Activated T-helper 2 cell treated with anti-CD3 and anti-CD28 coated beads, Interferon-gamma antibody, Interleukin-2, Interleukin-4, amounts not matched to agents 10 μg/mL and 5 μg/mL and 100 μg/mL, durations not matched to agents 14 hours and 24 hours and 36 hours (primary cell): ENCODE measurements at regions not wholly inside any gene's neighbourhood (a gene's known extent, or its start where the extent isn't known, plus 50 kb on each side); places are given as distances from the start of the nearest gene placed in this dataset.

Source experiments
- DNase-seq: peaks from one replicate; pipeline ENCODE4 v3.0.0; 2021; ENCODE audit warnings: low spot score
- H3K27ac Mint-ChIP-seq: one replicate; pipeline ENCODE4 v1.8.0; 2021; ENCODE audit warnings: mixed read lengths
- H3K27me3 Mint-ChIP-seq: one replicate; pipeline ENCODE4 v1.8.0; 2021; ENCODE audit warnings: low read depth, mixed read lengths
- H3K36me3 Mint-ChIP-seq: one replicate; pipeline ENCODE4 v1.8.0; 2021; ENCODE audit warnings: low read depth, mixed read lengths
- H3K4me1 Mint-ChIP-seq: one replicate; pipeline ENCODE4 v1.8.0; 2021; ENCODE audit warnings: low read depth, mixed read lengths
- H3K4me3 Mint-ChIP-seq: one replicate; pipeline ENCODE4 v1.8.0; 2021; ENCODE audit warnings: low read depth, mild to moderate bottlenecking, moderate library complexity, mixed read lengths
- H3K9me3 Mint-ChIP-seq: one replicate; pipeline ENCODE4 v1.8.0; 2021; ENCODE audit warnings: mixed read lengths
- intact Hi-C: fragments of 100-400 bp; cut with micrococcal nuclease; formaldehyde crosslinking; loops from one replicate; pipeline ENCODE4 v1.15.1; 2023

DNA sequence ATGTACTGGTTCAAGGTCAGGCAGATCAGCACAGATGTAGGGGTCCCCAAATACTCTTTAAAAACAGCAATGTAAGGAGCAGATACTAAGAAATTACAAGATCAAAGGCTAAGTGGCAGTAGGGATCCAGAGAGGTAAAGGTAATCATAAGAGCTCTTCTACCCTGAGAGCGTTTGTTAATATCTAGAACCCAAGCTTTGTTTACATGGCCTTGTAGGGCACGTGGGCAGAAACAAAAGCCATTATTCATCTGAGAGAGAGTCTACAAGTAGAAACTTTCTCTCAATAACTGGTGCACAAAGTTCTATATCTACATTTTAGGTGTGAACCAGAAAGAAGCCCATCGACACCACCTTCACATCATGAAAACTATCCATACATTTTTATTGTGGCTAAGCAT, 225.6 kb upstream of the PCDH10 start:
- H3K4me3 Mint-ChIP-seq, result no peak overlapping the region
- intact Hi-C loops, result no loop called here
- H3K36me3 Mint-ChIP-seq, result no peaks in the 10 kb centered on the region
- no peaks in the 10 kb centered on the region for H3K27me3 Mint-ChIP-seq
- DNase-seq, result no peak
- no peaks in the 10 kb centered on the region for H3K4me1 Mint-ChIP-seq
- H3K27ac Mint-ChIP-seq, result no peak overlapping the region
- H3K9me3 Mint-ChIP-seq, result no peaks in the 10 kb centered on the region

DNA sequence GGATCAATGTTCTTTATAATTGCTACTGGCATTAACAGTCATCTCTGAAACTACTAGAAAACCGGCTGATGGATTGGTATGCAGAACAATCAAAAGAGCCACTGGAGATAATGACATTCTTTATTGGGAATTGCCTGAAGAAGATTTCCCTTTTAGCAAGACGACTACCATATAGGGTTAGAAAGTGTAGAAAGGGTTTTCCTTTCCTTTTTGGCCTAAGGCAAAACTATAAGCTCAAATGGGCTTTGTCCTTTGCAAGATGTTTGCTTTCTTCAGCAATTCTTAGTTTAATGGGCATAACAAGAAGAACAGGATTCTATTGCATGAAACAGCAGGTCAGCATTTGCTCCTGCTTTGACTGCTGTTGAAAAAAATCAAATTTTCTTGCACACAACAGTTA, 214.2 kb upstream of the PCDH10 start:
- intact Hi-C loops, result no loop called here
- peaks cover 6% of the 10 kb centered on the region for H3K9me3 Mint-ChIP-seq
- H3K4me3 Mint-ChIP-seq, result no peak overlapping the region
- no peaks in the 10 kb centered on the region for H3K27me3 Mint-ChIP-seq
- no peak overlapping the region for H3K27ac Mint-ChIP-seq
- no peaks in the 10 kb centered on the region for H3K4me1 Mint-ChIP-seq
- DNase-seq, result no peak
- no peaks in the 10 kb centered on the region for H3K36me3 Mint-ChIP-seq

DNA sequence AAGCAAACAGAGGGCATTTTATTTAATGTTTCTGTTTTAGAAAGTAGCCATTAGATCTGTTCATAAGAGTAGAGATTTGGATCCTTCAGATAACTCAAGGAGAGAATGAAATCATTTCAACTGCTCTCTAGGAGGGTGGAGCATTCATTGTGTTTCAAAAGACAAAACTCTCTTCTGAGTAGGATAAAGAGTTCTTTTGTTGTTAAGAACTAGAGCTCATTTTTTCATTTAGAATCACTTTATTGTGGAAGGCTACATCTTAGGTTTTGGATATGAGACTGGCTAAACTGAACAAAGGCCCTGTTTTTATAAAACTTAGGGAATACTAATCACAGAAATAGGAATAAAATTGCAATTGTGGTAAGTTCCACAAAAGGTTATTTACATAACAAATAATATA, 193.9 kb upstream of the PCDH10 start:
- intact Hi-C loops, result no loop called here
- H3K9me3 Mint-ChIP-seq, result peaks cover 17% of the 10 kb centered on the region
- no peaks in the 10 kb centered on the region for H3K36me3 Mint-ChIP-seq
- no peak overlapping the region for H3K4me3 Mint-ChIP-seq
- no peak for DNase-seq
- no peaks in the 10 kb centered on the region for H3K27me3 Mint-ChIP-seq
- no peaks in the 10 kb centered on the region for H3K4me1 Mint-ChIP-seq
- no peak overlapping the region for H3K27ac Mint-ChIP-seq

DNA sequence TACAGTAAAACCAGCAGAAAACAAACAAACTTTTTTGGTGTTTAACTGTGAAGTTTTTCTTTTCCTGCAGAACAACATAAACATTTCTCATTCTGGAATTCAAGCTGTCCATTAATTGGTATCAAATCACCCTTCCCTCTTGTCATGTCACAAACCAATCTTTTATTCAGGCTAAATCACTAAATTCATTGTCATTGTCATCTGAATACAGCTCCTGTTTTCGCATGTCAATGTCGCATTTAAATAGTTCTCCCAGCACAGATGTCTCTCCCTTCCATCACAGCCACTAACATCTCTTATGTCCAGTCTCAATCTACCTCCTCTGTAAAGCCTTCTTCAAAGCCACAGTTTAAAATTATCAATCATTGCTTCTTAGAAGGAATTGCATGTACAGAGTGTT, 192.1 kb upstream of the PCDH10 start:
- H3K27ac Mint-ChIP-seq, result no peak overlapping the region
- no peaks in the 10 kb centered on the region for H3K36me3 Mint-ChIP-seq
- no peak overlapping the region for H3K4me3 Mint-ChIP-seq
- intact Hi-C loops, result no loop called here
- H3K9me3 Mint-ChIP-seq, result peaks cover 9% of the 10 kb centered on the region
- DNase-seq, result no peak
- no peaks in the 10 kb centered on the region for H3K4me1 Mint-ChIP-seq
- H3K27me3 Mint-ChIP-seq, result no peaks in the 10 kb centered on the region

DNA sequence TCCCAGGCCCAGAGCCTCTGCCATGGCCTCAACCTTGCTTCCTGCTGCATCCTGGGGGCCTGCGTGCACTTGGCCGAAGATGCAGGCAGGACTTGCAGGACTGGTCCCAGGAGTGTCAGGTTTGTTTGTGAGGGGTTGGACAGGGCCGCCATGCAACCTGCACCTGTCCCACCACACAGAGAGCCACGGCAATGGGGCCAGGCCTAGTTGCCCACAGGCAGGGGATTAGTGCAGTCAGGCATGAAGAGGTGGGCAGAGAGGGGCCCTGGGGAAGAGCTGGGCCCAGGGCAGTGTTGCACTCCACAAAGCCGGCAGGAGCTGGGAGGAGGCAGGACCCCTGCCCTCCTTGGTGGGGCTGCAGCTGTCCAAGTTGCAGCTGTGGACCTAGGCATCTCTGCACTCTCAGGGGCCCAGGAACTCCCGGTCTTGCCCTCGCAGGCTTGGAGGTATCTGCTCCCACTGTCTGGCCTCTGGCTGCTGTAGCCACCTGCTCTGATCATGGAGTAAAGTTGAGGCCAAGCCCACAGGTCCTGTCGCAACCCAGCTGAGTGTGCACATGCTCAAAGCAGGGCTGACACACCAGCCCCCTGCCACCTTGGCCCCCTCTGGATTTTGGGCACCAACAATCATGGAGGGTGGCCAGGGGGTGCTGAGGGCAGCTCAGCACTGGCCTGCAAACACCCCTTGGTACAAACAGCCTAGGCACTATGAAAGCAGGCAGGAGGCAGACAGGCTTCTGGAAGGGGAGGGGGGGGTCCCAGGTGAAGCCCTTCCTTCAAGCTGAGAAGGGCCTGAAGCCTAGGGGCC, 190.4 kb upstream of the PCDH10 start:
- no peaks in the 10 kb centered on the region for H3K36me3 Mint-ChIP-seq
- intact Hi-C loops, result no loop called here
- H3K9me3 Mint-ChIP-seq, result peaks cover 7% of the 10 kb centered on the region
- H3K4me1 Mint-ChIP-seq, result no peaks in the 10 kb centered on the region
- H3K27ac Mint-ChIP-seq, result no peak overlapping the region
- no peak overlapping the region for H3K4me3 Mint-ChIP-seq
- DNase-seq, result no peak
- no peaks in the 10 kb centered on the region for H3K27me3 Mint-ChIP-seq

DNA sequence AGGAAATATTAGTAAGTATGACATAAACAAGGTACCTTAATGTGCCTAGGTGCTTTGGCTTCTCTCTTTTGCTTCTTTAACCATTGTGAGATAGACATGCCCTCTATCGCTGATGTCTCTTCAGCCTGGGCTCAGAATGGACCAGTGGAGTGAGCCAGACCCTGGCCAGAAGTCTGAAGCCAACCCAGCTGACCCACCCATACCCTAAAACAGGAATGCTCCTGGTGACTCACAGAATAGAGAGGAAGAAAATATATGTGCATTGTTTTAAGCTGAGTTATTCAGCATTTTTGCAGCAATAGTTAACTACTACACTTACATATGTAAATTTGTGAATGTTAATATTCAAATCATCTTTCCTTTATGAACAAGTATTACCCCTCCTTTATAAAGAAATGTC, 167.5 kb upstream of the PCDH10 start:
- no peaks in the 10 kb centered on the region for H3K9me3 Mint-ChIP-seq
- no peaks in the 10 kb centered on the region for H3K36me3 Mint-ChIP-seq
- H3K4me1 Mint-ChIP-seq, result no peaks in the 10 kb centered on the region
- intact Hi-C loops, result no loop called here
- no peak for DNase-seq
- H3K4me3 Mint-ChIP-seq, result no peak overlapping the region
- no peaks in the 10 kb centered on the region for H3K27me3 Mint-ChIP-seq
- H3K27ac Mint-ChIP-seq, result no peak overlapping the region

DNA sequence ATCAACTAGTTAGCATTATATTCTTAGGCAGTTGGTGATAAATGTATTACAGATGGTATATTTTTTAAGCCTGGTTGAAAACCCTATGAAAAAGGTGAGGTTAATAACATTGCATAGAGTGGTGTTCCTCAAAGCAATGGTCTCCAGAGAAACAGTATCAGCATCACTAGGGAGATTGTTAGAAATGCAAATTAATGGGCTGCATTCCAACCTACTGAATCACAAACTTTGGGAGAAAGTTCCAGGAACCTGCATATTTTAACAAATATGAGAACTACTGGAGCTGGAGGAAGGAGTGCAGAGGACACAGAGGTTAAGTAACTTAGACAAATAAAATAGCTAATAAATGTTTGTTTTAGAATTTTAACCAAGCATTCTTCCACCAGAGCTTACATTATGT, 166.9 kb upstream of the PCDH10 start:
- Mint-ChIP-seq H3K9me3 (no peaks in the 10 kb centered on the region), H3K36me3 (no peaks in the 10 kb centered on the region), H3K27me3 (no peaks in the 10 kb centered on the region), H3K27ac (no peak overlapping the region), H3K4me1 (no peaks in the 10 kb centered on the region), H3K4me3 (no peak overlapping the region)
- no peak for DNase-seq
- intact Hi-C loops, result no loop called here

DNA sequence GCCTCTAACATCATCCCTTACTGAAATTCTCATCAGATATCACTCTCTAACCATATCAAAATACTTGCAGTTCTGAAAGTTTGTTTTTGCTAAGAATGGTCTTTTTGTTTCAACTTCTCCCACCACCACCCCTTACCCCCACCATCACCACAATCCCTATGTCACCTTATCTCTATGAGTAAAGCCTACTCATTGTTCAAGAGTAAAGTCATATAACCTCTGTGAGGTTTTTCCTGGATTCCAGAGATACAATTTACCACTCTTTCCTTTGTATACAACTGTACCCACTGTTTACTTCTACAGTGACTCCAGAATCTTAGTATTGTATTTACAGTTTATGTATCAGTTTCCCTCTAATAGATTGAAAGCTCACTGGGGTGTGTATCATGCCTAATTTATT, 158.0 kb upstream of the PCDH10 start:
- Mint-ChIP-seq H3K4me1 (no peaks in the 10 kb centered on the region), H3K27ac (no peak overlapping the region), H3K36me3 (no peaks in the 10 kb centered on the region), H3K9me3 (no peaks in the 10 kb centered on the region), H3K27me3 (no peaks in the 10 kb centered on the region), H3K4me3 (no peak overlapping the region)
- intact Hi-C loops, result no loop called here
- DNase-seq, result no peak

DNA sequence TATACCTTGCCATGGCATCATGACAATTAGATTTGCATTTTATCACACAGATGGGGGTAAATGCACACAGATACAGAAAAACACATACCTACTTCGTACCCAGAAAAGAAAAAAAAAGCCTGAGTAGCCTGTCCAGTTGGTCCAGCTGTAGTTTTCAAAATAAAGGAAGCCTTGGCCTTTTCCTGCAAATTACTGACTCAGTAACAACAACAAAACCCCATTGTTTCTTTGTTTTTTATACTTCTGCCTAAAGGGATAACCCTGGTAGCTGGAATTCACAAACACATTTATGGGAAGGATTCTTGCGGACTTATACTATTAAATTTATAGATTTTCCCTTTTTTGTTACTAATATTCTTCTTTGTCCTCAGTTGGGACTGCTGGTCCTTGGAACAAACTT, 156.4 kb upstream of the PCDH10 start:
- Mint-ChIP-seq H3K36me3 (no peaks in the 10 kb centered on the region), H3K9me3 (no peaks in the 10 kb centered on the region), H3K4me1 (no peaks in the 10 kb centered on the region), H3K27ac (no peak overlapping the region), H3K4me3 (no peak overlapping the region), H3K27me3 (no peaks in the 10 kb centered on the region)
- intact Hi-C loops, result no loop called here
- DNase-seq, result no peak

DNA sequence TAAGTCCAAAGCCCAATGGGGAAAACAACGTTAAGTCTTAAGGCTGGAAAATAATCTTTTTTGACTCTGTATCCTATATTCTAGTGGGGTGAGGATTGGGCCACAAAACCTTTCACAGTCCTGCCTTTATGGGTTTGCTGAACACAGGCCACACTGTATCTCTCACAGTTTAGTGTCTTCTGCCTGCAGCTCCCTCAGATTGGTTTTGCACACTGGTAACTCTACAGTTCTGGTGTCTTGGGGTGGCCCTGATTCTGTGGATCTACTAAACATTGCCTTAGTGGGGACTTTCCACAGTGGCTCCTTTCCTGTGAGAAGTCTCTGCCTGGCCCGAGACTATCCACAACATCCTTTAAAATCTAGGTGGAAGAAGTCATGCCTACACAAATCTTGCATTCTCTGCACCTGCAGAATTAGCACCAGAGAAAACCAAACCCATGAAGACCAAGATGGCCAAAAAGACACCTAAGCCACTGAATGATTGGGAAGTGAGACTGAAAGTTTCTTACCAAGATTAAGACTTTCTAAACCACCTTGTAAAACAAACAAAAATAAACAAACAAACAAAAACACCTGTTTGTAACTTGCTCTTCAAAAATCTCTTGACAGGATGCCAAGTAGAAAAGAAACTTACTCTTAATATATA, 150.4 kb upstream of the PCDH10 start:
- Mint-ChIP-seq H3K4me1 (peaks cover 3% of the 10 kb centered on the region), H3K27me3 (no peaks in the 10 kb centered on the region), H3K9me3 (no peaks in the 10 kb centered on the region), H3K4me3 (no peak overlapping the region), H3K36me3 (no peaks in the 10 kb centered on the region), H3K27ac (no peak overlapping the region)
- intact Hi-C loops, result no loop called here
- no peak for DNase-seq

DNA sequence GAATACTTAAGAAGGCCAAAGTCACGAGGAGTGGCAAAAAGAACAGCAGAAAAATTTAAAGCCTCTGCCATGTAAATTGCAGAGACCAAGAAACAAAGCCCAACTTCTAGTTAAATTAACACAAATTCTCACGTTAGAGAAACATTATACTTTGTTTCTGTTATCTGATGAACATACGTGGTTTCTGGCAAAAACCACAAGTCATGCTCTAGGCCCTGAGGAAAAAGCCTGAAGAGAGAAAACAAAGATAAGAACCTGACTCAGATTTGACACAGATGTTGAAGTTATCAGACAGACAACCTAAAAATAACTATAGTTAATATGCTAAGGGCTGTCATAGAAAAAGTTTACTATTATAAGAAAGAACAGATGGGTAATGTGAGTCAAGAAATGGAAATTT, 149.1 kb upstream of the PCDH10 start:
- peaks cover 3% of the 10 kb centered on the region for H3K4me1 Mint-ChIP-seq
- no peaks in the 10 kb centered on the region for H3K9me3 Mint-ChIP-seq
- no peak for DNase-seq
- H3K27ac Mint-ChIP-seq, result no peak overlapping the region
- H3K4me3 Mint-ChIP-seq, result no peak overlapping the region
- H3K27me3 Mint-ChIP-seq, result no peaks in the 10 kb centered on the region
- no peaks in the 10 kb centered on the region for H3K36me3 Mint-ChIP-seq
- intact Hi-C loops, result no loop called here

DNA sequence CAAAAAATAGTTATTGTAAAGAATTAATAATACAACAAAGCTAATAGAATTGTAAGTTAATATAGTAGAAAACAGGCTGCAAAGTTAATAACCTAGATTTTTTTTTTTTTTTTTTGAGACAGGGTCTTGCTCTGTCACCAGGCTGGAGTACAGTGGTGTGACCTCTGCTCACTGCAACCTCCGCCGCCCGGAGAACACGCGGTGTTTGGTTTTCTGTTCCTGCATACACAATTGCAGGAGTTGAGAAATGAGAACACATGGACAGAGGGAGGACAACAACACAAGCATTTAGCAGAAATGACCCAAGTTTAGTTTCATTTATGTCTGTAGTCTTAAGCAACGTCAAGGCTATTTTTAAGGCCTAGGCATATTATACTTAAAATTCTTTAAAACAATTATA, 145.9 kb upstream of the PCDH10 start:
- Mint-ChIP-seq H3K27me3 (no peaks in the 10 kb centered on the region), H3K4me3 (no peak overlapping the region), H3K36me3 (no peaks in the 10 kb centered on the region), H3K9me3 (no peaks in the 10 kb centered on the region), H3K27ac (no peak overlapping the region), H3K4me1 (peaks cover 3% of the 10 kb centered on the region)
- intact Hi-C loops, result no loop called here
- no peak for DNase-seq

DNA sequence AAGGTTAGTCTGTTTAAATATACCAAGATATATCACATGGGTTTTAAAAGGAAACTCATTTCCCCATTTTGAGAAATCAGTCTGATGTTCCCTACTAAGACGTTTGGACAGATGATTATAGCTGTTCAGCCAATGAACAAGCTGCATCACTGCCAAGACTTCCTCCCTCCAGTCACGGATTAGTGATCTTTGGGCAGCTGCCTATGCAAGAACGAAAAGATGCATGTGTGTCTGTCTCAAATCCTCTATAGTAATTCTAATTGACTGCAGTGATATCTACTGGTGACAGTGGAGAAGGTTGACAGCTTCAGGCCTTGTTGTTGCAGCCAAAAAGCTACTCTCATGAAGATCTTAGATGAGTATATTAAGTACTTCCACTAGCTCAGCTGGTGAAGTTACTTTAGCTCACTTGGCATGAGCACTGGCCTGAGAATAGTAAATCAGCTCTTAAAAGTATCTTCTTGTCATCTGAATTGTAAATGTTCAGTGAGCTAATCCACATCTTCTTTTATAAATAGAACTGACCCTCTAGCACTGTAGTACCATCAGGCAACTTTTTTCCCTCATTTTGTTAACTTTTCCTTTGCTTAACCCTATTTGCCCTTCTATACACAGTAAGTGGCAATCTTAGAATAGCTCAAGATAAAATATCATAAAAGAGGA, 134.5 kb upstream of the PCDH10 start:
- Mint-ChIP-seq H3K9me3 (peaks cover 3% of the 10 kb centered on the region), H3K4me3 (no peak overlapping the region), H3K4me1 (no peaks in the 10 kb centered on the region), H3K27ac (no peak overlapping the region), H3K36me3 (no peaks in the 10 kb centered on the region), H3K27me3 (no peaks in the 10 kb centered on the region)
- DNase-seq, result no peak
- intact Hi-C loops, result no loop called here
